ENCODE measurements at regions not wholly inside any gene's neighbourhood (a gene's known extent, or its start where the extent isn't known, plus 50 kb on each side); places are given as distances from the start of the nearest gene placed in this dataset.

- no peaks in the 10 kb centered on the region for H3K9me3 Mint-ChIP-seq (ENCODE audit: unreplicated experiment)
- peaks cover 2% of the 10 kb centered on the region for H3K27me3 Mint-ChIP-seq (ENCODE audit: unreplicated experiment)
- no peak overlapping the region for H3K27ac Mint-ChIP-seq (ENCODE audit: unreplicated experiment)
- no peaks in the 10 kb centered on the region for H3K36me3 Mint-ChIP-seq (ENCODE audit: low read depth, unreplicated experiment)
- no peak for TF ChIP-seq CTCF (IDR thresholded peaks at IDR 0.05; ENCODE audit: unreplicated experiment)
- H3K4me1 Mint-ChIP-seq (ENCODE audit: unreplicated experiment): no peaks in the 10 kb centered on the region
- no peak overlapping the region for H3K4me3 Mint-ChIP-seq (ENCODE audit: unreplicated experiment)
- no peak for DNase-seq (ENCODE audit: low spot score)
Observed at GRCh38 chr6:74867291-74867690, 338.6 kb downstream of the COL12A1 start.

- no peak for TF ChIP-seq CTCF (IDR thresholded peaks at IDR 0.05; ENCODE audit: unreplicated experiment)
- no peak for DNase-seq (ENCODE audit: low spot score)
- Mint-ChIP-seq H3K36me3 (ENCODE audit: low read depth, unreplicated experiment) (no peaks in the 10 kb centered on the region), H3K4me1 (ENCODE audit: unreplicated experiment) (no peaks in the 10 kb centered on the region), H3K4me3 (ENCODE audit: unreplicated experiment) (no peak overlapping the region), H3K9me3 (ENCODE audit: unreplicated experiment) (no peaks in the 10 kb centered on the region), H3K27me3 (ENCODE audit: unreplicated experiment) (peaks cover 2% of the 10 kb centered on the region), H3K27ac (ENCODE audit: unreplicated experiment) (no peak overlapping the region)
Observed at GRCh38 chr6:74863968-74864367, 341.9 kb downstream of the COL12A1 start.

- TF ChIP-seq CTCF (IDR thresholded peaks at IDR 0.05; ENCODE audit: unreplicated experiment): no peak
- Mint-ChIP-seq H3K4me3 (ENCODE audit: unreplicated experiment) (no peak overlapping the region), H3K36me3 (ENCODE audit: low read depth, unreplicated experiment) (no peaks in the 10 kb centered on the region), H3K27ac (ENCODE audit: unreplicated experiment) (no peak overlapping the region), H3K4me1 (ENCODE audit: unreplicated experiment) (no peaks in the 10 kb centered on the region), H3K27me3 (ENCODE audit: unreplicated experiment) (peaks cover 2% of the 10 kb centered on the region), H3K9me3 (ENCODE audit: unreplicated experiment) (no peaks in the 10 kb centered on the region)
- DNase-seq (ENCODE audit: low spot score): no peak
Observed at GRCh38 chr6:74860456-74860855, 345.4 kb downstream of the COL12A1 start.

- no peak for DNase-seq (ENCODE audit: low spot score)
- Mint-ChIP-seq H3K9me3 (ENCODE audit: unreplicated experiment) (no peaks in the 10 kb centered on the region), H3K27ac (ENCODE audit: unreplicated experiment) (no peak overlapping the region), H3K36me3 (ENCODE audit: low read depth, unreplicated experiment) (no peaks in the 10 kb centered on the region), H3K4me1 (ENCODE audit: unreplicated experiment) (no peaks in the 10 kb centered on the region), H3K4me3 (ENCODE audit: unreplicated experiment) (no peak overlapping the region), H3K27me3 (ENCODE audit: unreplicated experiment) (no peaks in the 10 kb centered on the region)
- TF ChIP-seq CTCF (IDR thresholded peaks at IDR 0.05; ENCODE audit: unreplicated experiment): no peak
Observed at GRCh38 chr6:74857157-74857556, 348.7 kb downstream of the COL12A1 start.

GRCh38 chr6:74853991-74854390 lies 351.9 kb downstream of the COL12A1 start:
- H3K9me3 Mint-ChIP-seq (ENCODE audit: unreplicated experiment): no peaks in the 10 kb centered on the region
- DNase-seq (ENCODE audit: low spot score): no peak
- no peaks in the 10 kb centered on the region for H3K36me3 Mint-ChIP-seq (ENCODE audit: low read depth, unreplicated experiment)
- no peak for TF ChIP-seq CTCF (IDR thresholded peaks at IDR 0.05; ENCODE audit: unreplicated experiment)
- H3K27me3 Mint-ChIP-seq (ENCODE audit: unreplicated experiment): no peaks in the 10 kb centered on the region
- H3K4me3 Mint-ChIP-seq (ENCODE audit: unreplicated experiment): no peak overlapping the region
- H3K4me1 Mint-ChIP-seq (ENCODE audit: unreplicated experiment): no peaks in the 10 kb centered on the region
- no peak overlapping the region for H3K27ac Mint-ChIP-seq (ENCODE audit: unreplicated experiment)

Data from endothelial cell (in vitro differentiated cells).